Tibial artery (tissue), 4 donors: ENCODE measurements at regions not wholly inside any gene's neighbourhood (a gene's known extent, or its start where the extent isn't known, plus 50 kb on each side); places are given as distances from the start of the nearest gene placed in this dataset.
A peak's percentile ranks its signal among the peaks of the same experiment; 100 is the strongest.

Experiments
- DNase-seq, 2 donors: peaks; one replicate each; pipeline ENCODE4 v3.0.0-alpha.2; 2019
- H3K27ac ChIP-seq, 2 donors: fragments of 200-600 bp; sonication (generic) in 1 of 2; 1 replicate in 1 of 2; 2 replicates in 1 of 2; pipeline ENCODE4 v1.5.1; 2018 to 2019; ENCODE audit warnings: mild to moderate bottlenecking in 1 of 2
- H3K27me3 ChIP-seq, 2 donors: fragments of 200-600 bp; sonication (generic) in 1 of 2; one replicate each; pipeline versions ENCODE4 v1.5.1 to v1.6.0; 2016 to 2019
- H3K36me3 ChIP-seq, 3 donors: fragments of 200-600 bp; sonication (generic) in 2 of 3; one replicate each; pipeline ENCODE4 v1.5.1; 2016 to 2019; ENCODE audit warnings: mild to moderate bottlenecking in 2 of 3
- H3K4me1 ChIP-seq, 4 donors: fragments of 200-600 bp; sonication (generic) in 2 of 4; 1 replicate in 3 of 4; 2 replicates in 1 of 4; pipeline ENCODE4 v1.5.1; 2016 to 2019
- H3K4me3 ChIP-seq, 2 donors: fragments of 200-600 bp; sonication (generic) in 1 of 2; 1 replicate in 1 of 2; 2 replicates in 1 of 2; pipeline ENCODE4 v1.5.1; 2018 to 2019; ENCODE audit warnings: mild to moderate bottlenecking in 2 of 2
- H3K9me3 ChIP-seq, 3 donors: fragments of 200-600 bp; sonication (generic) in 1 of 3; one replicate each; pipeline ENCODE4 v1.5.1; 2016 to 2019
- CTCF ChIP-seq, 2 experiments: fragments of 200-600 bp in 1 of 2; fragments of 450-650 bp in 1 of 2; IDR thresholded peaks; one replicate each; pipeline ENCODE4 v1.5.1; 2017 to 2019; ENCODE audit warnings: antibody characterized with exemption in 2 of 2, mild to moderate bottlenecking in 1 of 2, moderate library complexity in 1 of 2
- intact Hi-C: fragments of 100-400 bp; cut with DNase I; formaldehyde crosslinking; loops from one replicate; pipeline ENCODE4 v1.15.0; 2023; ENCODE audit warnings: low total_unique reads

GRCh38 chr18:22337306-22337705 lies 80.4 kb downstream of the CTAGE1 start:
- peak overlapping the region; percentile 2 to 36 for H3K27ac ChIP-seq
- intact Hi-C loops, result no loop called here
- H3K9me3 ChIP-seq, result no peaks in the 10 kb centered on the region
- DNase-seq, result no peak
- H3K36me3 ChIP-seq, result no peaks in the 10 kb centered on the region
- no peaks in the 10 kb centered on the region for H3K27me3 ChIP-seq
- H3K4me1 ChIP-seq, result peaks cover 0 to 29% (median 21%) of the 10 kb centered on the region in 4 donors
- H3K4me3 ChIP-seq, result no peak overlapping the region
- TF ChIP-seq CTCF (IDR thresholded peaks at IDR 0.05), result no peak

- peaks cover 0 to 29% (median 21%) of the 10 kb centered on the region in 4 donors for H3K4me1 ChIP-seq
- H3K4me3 ChIP-seq, result no peak overlapping the region
- no peak overlapping the region for H3K27ac ChIP-seq
- H3K27me3 ChIP-seq, result no peaks in the 10 kb centered on the region
- intact Hi-C loops, result no loop called here
- no peak for DNase-seq
- no peaks in the 10 kb centered on the region for H3K9me3 ChIP-seq
- TF ChIP-seq CTCF (IDR thresholded peaks at IDR 0.05), result no peak
- no peaks in the 10 kb centered on the region for H3K36me3 ChIP-seq
Measured at GRCh38 chr18:22336406-22336805, 81.3 kb downstream of the CTAGE1 start.

- Histone ChIP-seq H3K27ac (no peak overlapping the region), H3K4me3 (no peak overlapping the region)
Measured at GRCh38 chr18:22335731-22336198, 82.0 kb downstream of the CTAGE1 start.

GRCh38 chr18:22334567-22334966 lies 83.1 kb downstream of the CTAGE1 start:
- intact Hi-C loops, result no loop called here
- H3K27ac ChIP-seq, result no peak overlapping the region

More at GRCh38 chr18:22335731-22336198, 82.0 kb downstream of the CTAGE1 start:
- intact Hi-C loops, result no loop called here
- Histone ChIP-seq H3K27me3 (no peaks in the 10 kb centered on the region), H3K9me3 (no peaks in the 10 kb centered on the region), H3K4me1 (peaks cover 0 to 29% (median 21%) of the 10 kb centered on the region in 4 donors), H3K36me3 (no peaks in the 10 kb centered on the region)
- DNase-seq, result no peak
- TF ChIP-seq CTCF (IDR thresholded peaks at IDR 0.05), result no peak

GRCh38 chr18:22332590-22332989 lies 85.1 kb downstream of the CTAGE1 start:
- peaks cover 0 to 20% (median 13%) of the 10 kb centered on the region in 4 donors for H3K4me1 ChIP-seq
- no peak overlapping the region for H3K27ac ChIP-seq
- no peak for DNase-seq
- no peak for TF ChIP-seq CTCF (IDR thresholded peaks at IDR 0.05)
- intact Hi-C loops, result no loop called here
- no peaks in the 10 kb centered on the region for H3K36me3 ChIP-seq
- H3K4me3 ChIP-seq, result no peak overlapping the region
- H3K27me3 ChIP-seq, result no peaks in the 10 kb centered on the region
- H3K9me3 ChIP-seq, result no peaks in the 10 kb centered on the region

More at GRCh38 chr18:22334567-22334966, 83.1 kb downstream of the CTAGE1 start:
- H3K27me3 ChIP-seq, result no peaks in the 10 kb centered on the region
- peaks cover 0 to 29% (median 21%) of the 10 kb centered on the region in 4 donors for H3K4me1 ChIP-seq
- H3K4me3 ChIP-seq, result no peak overlapping the region
- TF ChIP-seq CTCF (IDR thresholded peaks at IDR 0.05), result no peak
- H3K36me3 ChIP-seq, result no peaks in the 10 kb centered on the region
- no peak for DNase-seq
- no peaks in the 10 kb centered on the region for H3K9me3 ChIP-seq

- no peak for DNase-seq
- H3K9me3 ChIP-seq, result no peaks in the 10 kb centered on the region
- H3K27me3 ChIP-seq, result no peaks in the 10 kb centered on the region
- H3K4me3 ChIP-seq, result no peak overlapping the region
- peaks cover 0 to 1% (median 0%) of the 10 kb centered on the region in 4 donors for H3K4me1 ChIP-seq
- intact Hi-C loops, result no loop called here
- no peak for TF ChIP-seq CTCF (IDR thresholded peaks at IDR 0.05)
- H3K27ac ChIP-seq, result no peak overlapping the region
- no peaks in the 10 kb centered on the region for H3K36me3 ChIP-seq
Measured at GRCh38 chr18:22330508-22330907, 87.2 kb downstream of the CTAGE1 start.
